ENCODE measurements at regions not wholly inside any gene's neighbourhood (a gene's known extent, or its start where the extent isn't known, plus 50 kb on each side); places are given as distances from the start of the nearest gene placed in this dataset.

GRCh38 chr5:167945542-167946384 is 345.7 kb upstream of the WWC1 start:
- no peaks in the 10 kb centered on the region for H3K36me3 ChIP-seq (ENCODE audit: insufficient read depth, low read length)
- DNase-seq (ENCODE audit: insufficient read length, low spot score, missing footprints), result no peak
- H3K4me1 ChIP-seq (ENCODE audit: insufficient read depth, low read length), result peaks cover 41% of the 10 kb centered on the region
- H3K79me2 ChIP-seq (ENCODE audit: insufficient read depth, low read length), result no peaks in the 10 kb centered on the region
- H4K20me1 ChIP-seq (ENCODE audit: insufficient read depth, low read length), result no peaks in the 10 kb centered on the region
- H3K27ac ChIP-seq (ENCODE audit: low read depth, low read length), result peak overlapping the region; percentile 83
- H3K4me2 ChIP-seq (ENCODE audit: insufficient read depth, low read length), result peak overlapping the region; percentile 16
- H3K9me3 ChIP-seq (ENCODE audit: low read depth, low read length), result no peaks in the 10 kb centered on the region
- TF ChIP-seq, protein P1, sequence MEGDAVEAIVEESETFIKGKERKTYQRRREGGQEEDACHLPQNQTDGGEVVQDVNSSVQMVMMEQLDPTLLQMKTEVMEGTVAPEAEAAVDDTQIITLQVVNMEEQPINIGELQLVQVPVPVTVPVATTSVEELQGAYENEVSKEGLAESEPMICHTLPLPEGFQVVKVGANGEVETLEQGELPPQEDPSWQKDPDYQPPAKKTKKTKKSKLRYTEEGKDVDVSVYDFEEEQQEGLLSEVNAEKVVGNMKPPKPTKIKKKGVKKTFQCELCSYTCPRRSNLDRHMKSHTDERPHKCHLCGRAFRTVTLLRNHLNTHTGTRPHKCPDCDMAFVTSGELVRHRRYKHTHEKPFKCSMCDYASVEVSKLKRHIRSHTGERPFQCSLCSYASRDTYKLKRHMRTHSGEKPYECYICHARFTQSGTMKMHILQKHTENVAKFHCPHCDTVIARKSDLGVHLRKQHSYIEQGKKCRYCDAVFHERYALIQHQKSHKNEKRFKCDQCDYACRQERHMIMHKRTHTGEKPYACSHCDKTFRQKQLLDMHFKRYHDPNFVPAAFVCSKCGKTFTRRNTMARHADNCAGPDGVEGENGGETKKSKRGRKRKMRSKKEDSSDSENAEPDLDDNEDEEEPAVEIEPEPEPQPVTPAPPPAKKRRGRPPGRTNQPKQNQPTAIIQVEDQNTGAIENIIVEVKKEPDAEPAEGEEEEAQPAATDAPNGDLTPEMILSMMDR (IDR thresholded peaks at IDR 0.05; ENCODE audit: extremely low read depth, low read depth, low read length), result no peak
- no peak overlapping the region for H2AFZ ChIP-seq (ENCODE audit: low read length)
- H3K27me3 ChIP-seq (ENCODE audit: insufficient read depth, low read length), result no peaks in the 10 kb centered on the region
- no peak overlapping the region for H3K4me3 ChIP-seq (ENCODE audit: insufficient read depth, low read length)

GRCh38 chr5:167947306-167947705 is 344.1 kb upstream of the WWC1 start:
- Histone ChIP-seq H3K27ac (ENCODE audit: low read depth, low read length) (no peak overlapping the region), H4K20me1 (ENCODE audit: insufficient read depth, low read length) (no peaks in the 10 kb centered on the region), H3K9me3 (ENCODE audit: low read depth, low read length) (no peaks in the 10 kb centered on the region), H2AFZ (ENCODE audit: low read length) (no peak overlapping the region), H3K79me2 (ENCODE audit: insufficient read depth, low read length) (no peaks in the 10 kb centered on the region), H3K4me2 (ENCODE audit: insufficient read depth, low read length) (no peak overlapping the region), H3K4me1 (ENCODE audit: insufficient read depth, low read length) (peaks cover 46% of the 10 kb centered on the region), H3K27me3 (ENCODE audit: insufficient read depth, low read length) (no peaks in the 10 kb centered on the region), H3K36me3 (ENCODE audit: insufficient read depth, low read length) (no peaks in the 10 kb centered on the region), H3K4me3 (ENCODE audit: insufficient read depth, low read length) (no peak overlapping the region)
- no peak for DNase-seq (ENCODE audit: insufficient read length, low spot score, missing footprints)
- TF ChIP-seq, protein P1 (IDR thresholded peaks at IDR 0.05; ENCODE audit: extremely low read depth, low read depth, low read length), result no peak

DNA sequence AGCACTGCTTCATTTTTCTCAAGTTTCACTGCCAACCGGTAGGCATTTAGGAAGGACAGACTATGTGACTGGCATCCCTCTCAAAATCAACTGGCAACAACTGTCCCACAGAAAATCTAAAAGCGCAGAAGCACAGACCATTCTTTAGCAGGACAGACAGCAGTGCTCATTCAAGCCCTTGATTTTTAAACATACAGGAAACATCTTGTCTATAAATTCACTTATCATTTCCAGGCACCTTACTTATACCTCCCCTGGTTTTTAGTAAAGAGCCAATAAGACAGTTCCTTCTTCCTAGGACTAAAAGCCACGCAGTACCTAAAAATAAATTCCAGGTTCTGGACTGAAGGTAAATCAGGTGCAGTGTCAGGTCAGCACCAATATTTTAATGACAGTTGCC is 343.2 kb upstream of the WWC1 start:
- H2AFZ ChIP-seq (ENCODE audit: low read length), result no peak overlapping the region
- no peak overlapping the region for H3K27ac ChIP-seq (ENCODE audit: low read depth, low read length)
- no peak overlapping the region for H3K4me2 ChIP-seq (ENCODE audit: insufficient read depth, low read length)
- H3K4me1 ChIP-seq (ENCODE audit: insufficient read depth, low read length), result peaks cover 46% of the 10 kb centered on the region
- H3K36me3 ChIP-seq (ENCODE audit: insufficient read depth, low read length), result no peaks in the 10 kb centered on the region
- no peaks in the 10 kb centered on the region for H4K20me1 ChIP-seq (ENCODE audit: insufficient read depth, low read length)
- no peaks in the 10 kb centered on the region for H3K9me3 ChIP-seq (ENCODE audit: low read depth, low read length)
- TF ChIP-seq, protein P1 (IDR thresholded peaks at IDR 0.05; ENCODE audit: extremely low read depth, low read depth, low read length), result no peak
- no peak overlapping the region for H3K4me3 ChIP-seq (ENCODE audit: insufficient read depth, low read length)
- no peaks in the 10 kb centered on the region for H3K27me3 ChIP-seq (ENCODE audit: insufficient read depth, low read length)
- no peaks in the 10 kb centered on the region for H3K79me2 ChIP-seq (ENCODE audit: insufficient read depth, low read length)
- no peak for DNase-seq (ENCODE audit: insufficient read length, low spot score, missing footprints)

DNA sequence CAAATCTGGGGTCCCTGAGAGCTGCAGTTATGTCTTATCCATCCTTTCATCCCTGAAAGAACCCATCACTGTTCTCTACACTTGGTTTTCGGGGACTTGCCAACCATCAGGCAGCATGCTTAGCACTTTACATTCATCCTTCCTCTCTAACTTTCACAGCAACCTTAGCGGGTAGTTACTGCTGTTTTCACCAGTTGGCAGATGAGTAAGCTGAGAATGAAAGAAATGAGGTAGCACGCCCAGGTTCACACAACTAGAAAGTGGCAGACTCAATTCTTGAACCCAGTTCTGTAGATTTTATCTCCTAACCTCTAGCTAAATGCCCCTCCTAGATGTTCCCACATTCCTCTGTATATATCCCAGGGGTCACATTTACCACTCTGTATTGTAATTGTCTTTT is 342.0 kb upstream of the WWC1 start:
- Histone ChIP-seq H3K36me3 (ENCODE audit: insufficient read depth, low read length) (no peaks in the 10 kb centered on the region), H3K4me3 (ENCODE audit: insufficient read depth, low read length) (no peak overlapping the region), H4K20me1 (ENCODE audit: insufficient read depth, low read length) (no peaks in the 10 kb centered on the region), H3K27me3 (ENCODE audit: insufficient read depth, low read length) (no peaks in the 10 kb centered on the region), H2AFZ (ENCODE audit: low read length) (no peak overlapping the region), H3K9me3 (ENCODE audit: low read depth, low read length) (no peaks in the 10 kb centered on the region), H3K27ac (ENCODE audit: low read depth, low read length) (peak overlapping the region; percentile 46), H3K4me1 (ENCODE audit: insufficient read depth, low read length) (peaks cover 44% of the 10 kb centered on the region), H3K79me2 (ENCODE audit: insufficient read depth, low read length) (no peaks in the 10 kb centered on the region), H3K4me2 (ENCODE audit: insufficient read depth, low read length) (peak overlapping the region; percentile 7)
- no peak for DNase-seq (ENCODE audit: insufficient read length, low spot score, missing footprints)
- TF ChIP-seq, protein P1 (IDR thresholded peaks at IDR 0.05; ENCODE audit: extremely low read depth, low read depth, low read length), result no peak
